ENCODE measurements at regions not wholly inside any gene's neighbourhood (a gene's known extent, or its start where the extent isn't known, plus 50 kb on each side); places are given as distances from the start of the nearest gene placed in this dataset.
"Not testable (repeated sequence)": the region's sequence is repeated elsewhere in the genome, so short reads cannot be mapped to it uniquely, and the experiment has no call there.

- Histone ChIP-seq H3K27ac (ENCODE audit: low read length) (no peak overlapping the region), H2AFZ (ENCODE audit: low read length) (no peak overlapping the region), H3K9ac (ENCODE audit: low read length) (no peak overlapping the region), H3K27me3 (ENCODE audit: low read length) (no peaks in the 10 kb centered on the region), H3K4me3 (ENCODE audit: low read length) (no peak overlapping the region), H3K36me3 (ENCODE audit: insufficient read depth, low read length) (no peaks in the 10 kb centered on the region), H4K20me1 (ENCODE audit: insufficient read depth, low read depth, low read length) (no peaks in the 10 kb centered on the region), H3K9me3 (ENCODE audit: low read length) (no peaks in the 10 kb centered on the region), H3K79me2 (ENCODE audit: low read length) (no peaks in the 10 kb centered on the region), H3K4me2 (ENCODE audit: low read depth, low read length, poor library complexity, severe bottlenecking) (no peak overlapping the region), H3K9me2 (replicated peaks; ENCODE audit: insufficient read depth, low read length) (no peaks in the 10 kb centered on the region), H3K4me1 (ENCODE audit: low read length) (no peaks in the 10 kb centered on the region)
- no peak for DNase-seq
Observed at GRCh38 chr9:87199278-87199677, 252.0 kb upstream of the GAS1 start.

- Histone ChIP-seq H3K9me2 (replicated peaks; ENCODE audit: insufficient read depth, low read length) (no peaks in the 10 kb centered on the region), H3K4me1 (ENCODE audit: low read length) (no peaks in the 10 kb centered on the region), H3K4me3 (ENCODE audit: low read length) (no peak overlapping the region), H3K27ac (ENCODE audit: low read length) (no peak overlapping the region), H3K9ac (ENCODE audit: low read length) (no peak overlapping the region), H3K36me3 (ENCODE audit: insufficient read depth, low read length) (no peaks in the 10 kb centered on the region), H3K27me3 (ENCODE audit: low read length) (no peaks in the 10 kb centered on the region), H2AFZ (ENCODE audit: low read length) (no peak overlapping the region), H3K4me2 (ENCODE audit: low read depth, low read length, poor library complexity, severe bottlenecking) (no peak overlapping the region), H3K9me3 (ENCODE audit: low read length) (no peaks in the 10 kb centered on the region), H3K79me2 (ENCODE audit: low read length) (no peaks in the 10 kb centered on the region), H4K20me1 (ENCODE audit: insufficient read depth, low read depth, low read length) (no peaks in the 10 kb centered on the region)
- no peak for DNase-seq
Observed at GRCh38 chr9:87199782-87200181, 252.5 kb upstream of the GAS1 start.

GRCh38 chr9:87201351-87201751, 254.0 kb upstream of the GAS1 start:
- Histone ChIP-seq H3K9ac (ENCODE audit: low read length) (no peak overlapping the region), H3K27me3 (ENCODE audit: low read length) (no peaks in the 10 kb centered on the region), H3K4me2 (ENCODE audit: low read depth, low read length, poor library complexity, severe bottlenecking) (no peak overlapping the region), H3K9me2 (replicated peaks; ENCODE audit: insufficient read depth, low read length) (no peaks in the 10 kb centered on the region), H3K9me3 (ENCODE audit: low read length) (no peaks in the 10 kb centered on the region), H3K36me3 (ENCODE audit: insufficient read depth, low read length) (no peaks in the 10 kb centered on the region), H3K27ac (ENCODE audit: low read length) (no peak overlapping the region), H3K4me1 (ENCODE audit: low read length) (no peaks in the 10 kb centered on the region), H4K20me1 (ENCODE audit: insufficient read depth, low read depth, low read length) (no peaks in the 10 kb centered on the region), H3K4me3 (ENCODE audit: low read length) (no peak overlapping the region), H3K79me2 (ENCODE audit: low read length) (no peaks in the 10 kb centered on the region), H2AFZ (ENCODE audit: low read length) (no peak overlapping the region)
- DNase-seq, result no peak

GRCh38 chr9:87206064-87206661, 258.9 kb upstream of the GAS1 start:
- H3K79me2 ChIP-seq (ENCODE audit: low read length), result no peaks in the 10 kb centered on the region
- H3K9me3 ChIP-seq (ENCODE audit: low read length), result no peaks in the 10 kb centered on the region
- H3K27ac ChIP-seq (ENCODE audit: low read length), result no peak overlapping the region
- H3K9me2 ChIP-seq (replicated peaks; ENCODE audit: insufficient read depth, low read length), result no peaks in the 10 kb centered on the region
- H3K9ac ChIP-seq (ENCODE audit: low read length), result no peak overlapping the region
- DNase-seq, result no peak
- H4K20me1 ChIP-seq (ENCODE audit: insufficient read depth, low read depth, low read length), result no peaks in the 10 kb centered on the region
- no peak overlapping the region for H2AFZ ChIP-seq (ENCODE audit: low read length)
- H3K36me3 ChIP-seq (ENCODE audit: insufficient read depth, low read length), result no peaks in the 10 kb centered on the region
- no peaks in the 10 kb centered on the region for H3K4me1 ChIP-seq (ENCODE audit: low read length)
- no peak overlapping the region for H3K4me2 ChIP-seq (ENCODE audit: low read depth, low read length, poor library complexity, severe bottlenecking)
- no peak overlapping the region for H3K4me3 ChIP-seq (ENCODE audit: low read length)
- no peaks in the 10 kb centered on the region for H3K27me3 ChIP-seq (ENCODE audit: low read length)

GRCh38 chr9:87210658-87211057, 263.4 kb upstream of the GAS1 start:
- not testable (repeated sequence) for H3K4me2 ChIP-seq (ENCODE audit: low read depth, low read length, poor library complexity, severe bottlenecking); H3K36me3 ChIP-seq (ENCODE audit: insufficient read depth, low read length); H3K9me2 ChIP-seq (replicated peaks; ENCODE audit: insufficient read depth, low read length); H2AFZ ChIP-seq (ENCODE audit: low read length); H3K4me1 ChIP-seq (ENCODE audit: low read length); H3K4me3 ChIP-seq (ENCODE audit: low read length); H3K27ac ChIP-seq (ENCODE audit: low read length); H3K9ac ChIP-seq (ENCODE audit: low read length); H3K27me3 ChIP-seq (ENCODE audit: low read length); H3K9me3 ChIP-seq (ENCODE audit: low read length); H3K79me2 ChIP-seq (ENCODE audit: low read length); H4K20me1 ChIP-seq (ENCODE audit: insufficient read depth, low read depth, low read length); DNase-seq

GRCh38 chr9:87211669-87212068, 264.4 kb upstream of the GAS1 start:
- H3K27ac ChIP-seq (ENCODE audit: low read length), result no peak overlapping the region
- H3K4me3 ChIP-seq (ENCODE audit: low read length), result no peak overlapping the region

GRCh38 chr9:87212605-87213021, 265.3 kb upstream of the GAS1 start:
- Histone ChIP-seq H2AFZ (ENCODE audit: low read length) (no peak overlapping the region), H3K27me3 (ENCODE audit: low read length) (no peaks in the 10 kb centered on the region), H4K20me1 (ENCODE audit: insufficient read depth, low read depth, low read length) (no peaks in the 10 kb centered on the region), H3K27ac (ENCODE audit: low read length) (no peak overlapping the region), H3K9me3 (ENCODE audit: low read length) (no peaks in the 10 kb centered on the region), H3K4me2 (ENCODE audit: low read depth, low read length, poor library complexity, severe bottlenecking) (no peak overlapping the region), H3K9me2 (replicated peaks; ENCODE audit: insufficient read depth, low read length) (no peaks in the 10 kb centered on the region), H3K36me3 (ENCODE audit: insufficient read depth, low read length) (no peaks in the 10 kb centered on the region), H3K79me2 (ENCODE audit: low read length) (no peaks in the 10 kb centered on the region), H3K4me3 (ENCODE audit: low read length) (no peak overlapping the region), H3K4me1 (ENCODE audit: low read length) (no peaks in the 10 kb centered on the region), H3K9ac (ENCODE audit: low read length) (no peak overlapping the region)
- DNase-seq, result no peak

More at GRCh38 chr9:87211669-87212068, 264.4 kb upstream of the GAS1 start:
- H3K4me2 ChIP-seq (ENCODE audit: low read depth, low read length, poor library complexity, severe bottlenecking), result no peak overlapping the region
- H2AFZ ChIP-seq (ENCODE audit: low read length), result no peak overlapping the region
- no peaks in the 10 kb centered on the region for H3K9me3 ChIP-seq (ENCODE audit: low read length)
- H3K4me1 ChIP-seq (ENCODE audit: low read length), result no peaks in the 10 kb centered on the region
- H3K79me2 ChIP-seq (ENCODE audit: low read length), result no peaks in the 10 kb centered on the region
- H3K36me3 ChIP-seq (ENCODE audit: insufficient read depth, low read length), result no peaks in the 10 kb centered on the region
- no peak overlapping the region for H3K9ac ChIP-seq (ENCODE audit: low read length)
- no peaks in the 10 kb centered on the region for H4K20me1 ChIP-seq (ENCODE audit: insufficient read depth, low read depth, low read length)
- H3K9me2 ChIP-seq (replicated peaks; ENCODE audit: insufficient read depth, low read length), result no peaks in the 10 kb centered on the region
- DNase-seq, result no peak
- H3K27me3 ChIP-seq (ENCODE audit: low read length), result no peaks in the 10 kb centered on the region

- no peak overlapping the region for H2AFZ ChIP-seq (ENCODE audit: low read length)
- no peak overlapping the region for H3K4me2 ChIP-seq (ENCODE audit: low read depth, low read length, poor library complexity, severe bottlenecking)
- no peak overlapping the region for H3K4me3 ChIP-seq (ENCODE audit: low read length)
- DNase-seq, result no peak
- H3K9me2 ChIP-seq (replicated peaks; ENCODE audit: insufficient read depth, low read length), result no peaks in the 10 kb centered on the region
- no peaks in the 10 kb centered on the region for H3K9me3 ChIP-seq (ENCODE audit: low read length)
- no peaks in the 10 kb centered on the region for H3K4me1 ChIP-seq (ENCODE audit: low read length)
- H3K27me3 ChIP-seq (ENCODE audit: low read length), result no peaks in the 10 kb centered on the region
- H3K9ac ChIP-seq (ENCODE audit: low read length), result no peak overlapping the region
- H4K20me1 ChIP-seq (ENCODE audit: insufficient read depth, low read depth, low read length), result no peaks in the 10 kb centered on the region
- no peak overlapping the region for H3K27ac ChIP-seq (ENCODE audit: low read length)
- H3K36me3 ChIP-seq (ENCODE audit: insufficient read depth, low read length), result no peaks in the 10 kb centered on the region
- H3K79me2 ChIP-seq (ENCODE audit: low read length), result no peaks in the 10 kb centered on the region
Observed at GRCh38 chr9:87213948-87214347, 266.6 kb upstream of the GAS1 start.

GRCh38 chr9:87214991-87215390, 267.7 kb upstream of the GAS1 start:
- H3K79me2 ChIP-seq (ENCODE audit: low read length), result no peaks in the 10 kb centered on the region
- H3K27ac ChIP-seq (ENCODE audit: low read length), result no peak overlapping the region
- no peaks in the 10 kb centered on the region for H3K9me2 ChIP-seq (replicated peaks; ENCODE audit: insufficient read depth, low read length)
- no peaks in the 10 kb centered on the region for H4K20me1 ChIP-seq (ENCODE audit: insufficient read depth, low read depth, low read length)
- H2AFZ ChIP-seq (ENCODE audit: low read length), result no peak overlapping the region
- H3K4me1 ChIP-seq (ENCODE audit: low read length), result no peaks in the 10 kb centered on the region
- no peak overlapping the region for H3K4me2 ChIP-seq (ENCODE audit: low read depth, low read length, poor library complexity, severe bottlenecking)
- no peaks in the 10 kb centered on the region for H3K27me3 ChIP-seq (ENCODE audit: low read length)
- no peak for DNase-seq
- no peaks in the 10 kb centered on the region for H3K9me3 ChIP-seq (ENCODE audit: low read length)
- no peak overlapping the region for H3K9ac ChIP-seq (ENCODE audit: low read length)
- H3K36me3 ChIP-seq (ENCODE audit: insufficient read depth, low read length), result no peaks in the 10 kb centered on the region
- H3K4me3 ChIP-seq (ENCODE audit: low read length), result no peak overlapping the region

Measured in Karpas-422 (cell line).